WI38 (cell line): ENCODE measurements at regions not wholly inside any gene's neighbourhood (a gene's known extent, or its start where the extent isn't known, plus 50 kb on each side); places are given as distances from the start of the nearest gene placed in this dataset.

ENCODE experiments used
- H3K4me3 ChIP-seq: 2 replicates; pipeline ENCODE4 v1.5.1; 2011; ENCODE audit warnings: low read depth, mild to moderate bottlenecking, control low read depth, low read length
- TF ChIP-seq, protein P1 (sequence below): IDR thresholded peaks from 2 replicates; pipeline ENCODE4 v1.5.1; 2012; ENCODE audit warnings: low read depth, mild to moderate bottlenecking, control low read depth, low read length

DNA sequence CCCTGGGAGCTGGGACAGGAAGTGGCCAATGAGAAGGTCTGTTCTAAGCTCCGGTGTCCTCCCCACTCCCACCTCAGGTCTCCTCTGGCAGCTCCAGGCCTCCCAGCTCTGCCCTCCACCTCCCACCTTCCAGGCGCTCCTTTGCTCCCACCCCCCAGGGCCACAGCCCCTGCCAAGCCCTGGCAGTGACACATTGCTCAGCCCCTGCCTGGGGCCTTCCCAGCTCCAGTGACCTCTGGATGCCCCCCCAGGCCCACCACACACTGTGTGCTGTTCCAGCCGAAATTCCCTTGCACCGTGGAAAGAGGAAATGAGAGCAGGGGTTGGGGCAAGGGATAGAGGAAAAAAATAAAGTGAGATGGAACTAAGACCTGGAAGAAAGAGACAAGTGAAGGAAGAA lies 289.6 kb downstream of the CYP26B1 start:
- TF ChIP-seq, protein P1, sequence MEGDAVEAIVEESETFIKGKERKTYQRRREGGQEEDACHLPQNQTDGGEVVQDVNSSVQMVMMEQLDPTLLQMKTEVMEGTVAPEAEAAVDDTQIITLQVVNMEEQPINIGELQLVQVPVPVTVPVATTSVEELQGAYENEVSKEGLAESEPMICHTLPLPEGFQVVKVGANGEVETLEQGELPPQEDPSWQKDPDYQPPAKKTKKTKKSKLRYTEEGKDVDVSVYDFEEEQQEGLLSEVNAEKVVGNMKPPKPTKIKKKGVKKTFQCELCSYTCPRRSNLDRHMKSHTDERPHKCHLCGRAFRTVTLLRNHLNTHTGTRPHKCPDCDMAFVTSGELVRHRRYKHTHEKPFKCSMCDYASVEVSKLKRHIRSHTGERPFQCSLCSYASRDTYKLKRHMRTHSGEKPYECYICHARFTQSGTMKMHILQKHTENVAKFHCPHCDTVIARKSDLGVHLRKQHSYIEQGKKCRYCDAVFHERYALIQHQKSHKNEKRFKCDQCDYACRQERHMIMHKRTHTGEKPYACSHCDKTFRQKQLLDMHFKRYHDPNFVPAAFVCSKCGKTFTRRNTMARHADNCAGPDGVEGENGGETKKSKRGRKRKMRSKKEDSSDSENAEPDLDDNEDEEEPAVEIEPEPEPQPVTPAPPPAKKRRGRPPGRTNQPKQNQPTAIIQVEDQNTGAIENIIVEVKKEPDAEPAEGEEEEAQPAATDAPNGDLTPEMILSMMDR: no peak
- no peak overlapping the region for H3K4me3 ChIP-seq

DNA sequence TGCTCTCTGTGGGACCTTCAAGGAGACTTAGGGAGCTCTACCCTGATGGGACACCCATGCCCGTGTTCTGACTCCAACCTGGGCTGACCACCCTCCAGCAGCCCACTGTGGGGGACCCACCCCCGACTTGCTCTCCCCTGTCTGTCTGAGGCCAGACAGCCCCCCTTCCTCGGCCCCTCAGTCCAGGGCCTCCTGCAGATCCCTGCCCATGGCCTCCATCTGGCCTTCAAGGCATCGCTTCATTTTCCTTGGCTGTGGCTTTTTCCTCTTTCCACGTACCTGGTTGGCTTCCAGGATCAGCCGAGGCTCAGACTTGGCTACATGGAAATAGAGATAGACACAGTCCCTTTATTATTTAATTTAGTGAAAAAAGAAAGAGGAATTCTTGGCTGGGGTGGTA lies 290.0 kb downstream of the CYP26B1 start:
- H3K4me3 ChIP-seq: no peak overlapping the region
- TF ChIP-seq, protein P1: no peak

DNA sequence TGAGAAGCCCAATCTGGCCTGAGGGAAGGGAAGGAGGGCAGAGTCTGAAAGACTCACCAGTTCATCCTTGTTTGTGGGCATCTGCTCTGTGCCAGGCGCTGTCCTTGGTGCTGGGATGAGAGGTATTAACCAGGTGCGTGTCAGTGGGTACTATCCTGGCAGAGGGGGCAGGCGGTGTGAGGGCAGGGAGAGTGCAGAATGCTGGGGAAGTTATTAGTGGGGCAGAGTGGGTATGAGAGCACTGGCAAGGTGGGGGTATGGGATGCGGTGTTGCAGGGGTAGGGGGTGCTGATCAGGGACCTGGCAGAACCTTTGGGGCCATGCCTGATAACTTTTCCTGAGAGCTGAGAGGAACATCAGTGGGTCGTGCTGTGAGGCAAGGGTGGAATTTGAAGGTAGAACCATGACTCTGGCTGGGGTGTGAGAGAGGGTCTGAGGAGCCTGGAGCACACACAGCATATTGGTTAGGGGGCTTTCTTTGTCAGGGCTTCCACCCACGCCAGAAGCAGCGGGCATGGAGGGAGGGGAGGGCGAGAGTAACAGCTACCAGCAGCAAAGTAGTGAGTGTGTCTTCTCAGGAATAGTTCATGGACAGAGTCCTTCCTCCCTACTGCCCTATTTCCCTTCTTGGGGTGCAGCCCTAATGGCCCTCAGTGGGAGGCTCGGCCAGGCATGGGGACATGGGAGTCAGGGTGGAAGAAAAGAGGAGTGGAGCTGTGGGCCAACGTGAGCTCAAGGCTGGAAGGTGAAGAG lies 290.7 kb downstream of the CYP26B1 start:
- no peak overlapping the region for H3K4me3 ChIP-seq
- TF ChIP-seq, protein P1: no peak

DNA sequence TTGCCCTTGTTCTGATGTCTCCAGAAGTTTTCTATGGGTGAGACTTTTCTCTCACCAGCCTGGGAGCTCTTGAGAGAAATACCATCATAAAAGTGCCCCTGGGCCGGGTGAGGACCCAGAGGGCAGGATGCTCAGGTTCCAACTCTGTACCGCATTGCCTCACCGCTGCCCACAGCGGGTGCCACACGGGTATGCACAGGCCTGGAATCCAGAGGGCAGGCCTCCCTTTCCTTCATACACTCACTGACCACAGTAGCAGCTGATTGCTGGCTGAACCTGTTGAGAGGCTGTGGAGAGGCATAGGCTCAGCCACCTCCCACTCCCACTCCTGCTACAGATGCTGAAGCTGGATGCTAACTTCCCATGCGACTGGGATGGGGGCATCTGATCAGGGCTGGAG lies 293.8 kb downstream of the CYP26B1 start:
- TF ChIP-seq, protein P1: no peak
- no peak overlapping the region for H3K4me3 ChIP-seq

DNA sequence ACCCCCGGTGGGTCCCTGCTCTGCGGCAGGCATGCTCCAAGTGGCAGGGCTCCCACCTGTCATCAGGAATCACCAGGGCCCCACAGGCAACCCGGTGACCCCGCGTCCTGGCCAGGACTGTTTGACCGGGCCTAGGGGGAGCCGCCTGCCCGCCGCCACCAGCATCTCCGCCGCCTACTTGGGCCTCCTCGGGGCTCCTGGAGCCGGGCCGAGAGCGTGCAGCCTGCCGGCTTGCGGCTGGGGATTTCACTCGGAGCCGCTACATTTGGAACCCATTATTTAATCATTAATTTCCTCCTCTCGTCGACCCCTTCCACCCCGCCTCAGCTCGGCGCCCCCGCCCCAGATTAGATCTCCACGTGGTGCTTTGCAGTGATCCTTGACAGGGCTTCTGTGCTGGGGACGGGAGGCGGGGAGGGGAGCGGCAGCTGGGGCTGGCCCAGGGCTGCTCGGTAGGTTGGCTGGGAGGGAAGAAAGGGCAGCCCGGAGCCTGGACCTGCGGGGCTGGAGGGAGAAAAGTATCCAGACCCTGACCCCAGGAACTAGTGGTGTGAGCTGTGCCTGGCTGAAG lies 295.4 kb downstream of the CYP26B1 start:
- TF ChIP-seq, protein P1: no peak

DNA sequence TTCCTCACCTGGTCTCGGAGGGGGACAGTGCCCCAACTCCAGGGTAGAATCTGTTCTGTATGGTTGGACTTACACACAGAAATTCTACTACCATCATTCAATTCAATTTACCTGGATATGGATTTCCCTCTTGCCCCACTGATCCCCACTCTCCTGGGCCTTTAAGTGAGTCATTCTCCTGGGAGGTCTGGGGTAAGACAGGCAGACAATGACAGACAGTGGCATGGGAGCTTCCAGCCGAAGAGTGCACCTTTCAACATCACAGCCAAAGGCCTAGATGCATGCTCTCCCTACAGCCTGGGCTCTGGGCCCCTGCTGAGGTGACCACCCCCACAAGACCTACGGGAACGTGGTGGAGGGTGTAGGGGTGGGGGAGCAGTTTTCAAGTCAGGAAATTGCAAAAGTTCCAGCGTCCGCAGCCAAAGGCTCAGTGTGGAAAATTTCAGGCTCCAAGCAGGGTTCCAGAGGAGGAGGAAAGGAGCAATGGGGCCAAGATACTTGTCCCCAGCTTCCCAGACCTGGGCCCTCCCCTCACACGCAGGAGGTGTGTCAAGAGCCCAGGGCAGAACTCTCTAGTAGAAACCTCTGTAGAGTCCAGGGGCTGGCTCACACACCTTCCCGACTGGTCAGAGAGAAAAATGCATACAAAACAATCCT lies 296.4 kb downstream of the CYP26B1 start:
- TF ChIP-seq, protein P1: no peak
- H3K4me3 ChIP-seq: no peak overlapping the region

More for the DNA sequence above, 295.4 kb downstream of the CYP26B1 start:
- no peak overlapping the region for H3K4me3 ChIP-seq

DNA sequence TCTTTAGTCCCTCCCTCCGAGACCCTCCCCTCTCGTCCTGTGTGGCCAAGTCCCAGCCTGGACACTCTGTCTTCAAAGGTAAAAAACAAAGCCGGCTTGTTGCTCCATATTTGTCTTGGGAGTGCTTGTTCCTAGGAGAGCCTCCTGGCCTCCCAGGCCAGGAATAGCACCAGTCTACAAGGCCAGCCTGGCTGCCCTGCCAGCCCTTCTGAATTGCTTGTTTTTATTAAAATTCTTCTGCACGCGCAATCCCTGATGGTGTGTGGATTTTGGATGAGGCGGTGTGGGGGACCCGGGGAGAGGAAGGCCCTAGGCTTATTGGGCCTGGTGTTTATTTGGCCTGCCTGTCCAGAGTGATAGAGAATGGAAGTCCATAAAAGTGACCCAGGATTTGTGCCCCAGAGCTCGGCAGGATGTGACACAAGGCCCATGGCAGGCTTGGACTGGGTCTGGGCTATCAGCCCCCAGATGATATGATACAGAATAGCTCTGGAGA lies 297.3 kb downstream of the CYP26B1 start:
- no peak overlapping the region for H3K4me3 ChIP-seq
- TF ChIP-seq, protein P1: no peak
